PFSK-1 (cell line): ENCODE measurements at regions not wholly inside any gene's neighbourhood (a gene's known extent, or its start where the extent isn't known, plus 50 kb on each side); places are given as distances from the start of the nearest gene placed in this dataset.

Source experiments
- FOXP2 ChIP-seq: optimal IDR thresholded peaks from 2 replicates; pipeline ENCODE3; 2011; ENCODE audit warnings: borderline replicate concordance, control low read depth, inconsistent platforms; ENCODE audit not compliant: insufficient read depth; ENCODE audit errors: extremely low read length, extremely low read depth
- POLR2AphosphoS5 ChIP-seq: IDR thresholded peaks from 2 replicates; pipeline ENCODE4 v1.6.1; 2012; ENCODE audit warnings: low read depth, mild to moderate bottlenecking, control low read depth, low read length, moderate library complexity
- SIN3A ChIP-seq: IDR thresholded peaks from 2 replicates; pipeline ENCODE4 v1.6.1; 2012; ENCODE audit warnings: mild to moderate bottlenecking, low read length, moderate library complexity, borderline replicate concordance; ENCODE audit not compliant: insufficient read depth
- TAF1 ChIP-seq: IDR thresholded peaks from 2 replicates; pipeline ENCODE4 v1.6.1; 2012; ENCODE audit warnings: low read length, control low read depth, borderline replicate concordance; ENCODE audit not compliant: insufficient read depth
- TF ChIP-seq, protein P1 (sequence below), 2 experiments: IDR thresholded peaks; 2 replicates each; pipeline versions ENCODE4 v1.6.1 to v1.8.0; 2011 to 2012; ENCODE audit warnings: low read depth in 2 of 2, low read length in 2 of 2, control low read depth in 1 of 2, inconsistent platforms in 1 of 2, mild to moderate bottlenecking in 1 of 2, moderate library complexity in 1 of 2; ENCODE audit not compliant: insufficient read depth in 1 of 2

DNA sequence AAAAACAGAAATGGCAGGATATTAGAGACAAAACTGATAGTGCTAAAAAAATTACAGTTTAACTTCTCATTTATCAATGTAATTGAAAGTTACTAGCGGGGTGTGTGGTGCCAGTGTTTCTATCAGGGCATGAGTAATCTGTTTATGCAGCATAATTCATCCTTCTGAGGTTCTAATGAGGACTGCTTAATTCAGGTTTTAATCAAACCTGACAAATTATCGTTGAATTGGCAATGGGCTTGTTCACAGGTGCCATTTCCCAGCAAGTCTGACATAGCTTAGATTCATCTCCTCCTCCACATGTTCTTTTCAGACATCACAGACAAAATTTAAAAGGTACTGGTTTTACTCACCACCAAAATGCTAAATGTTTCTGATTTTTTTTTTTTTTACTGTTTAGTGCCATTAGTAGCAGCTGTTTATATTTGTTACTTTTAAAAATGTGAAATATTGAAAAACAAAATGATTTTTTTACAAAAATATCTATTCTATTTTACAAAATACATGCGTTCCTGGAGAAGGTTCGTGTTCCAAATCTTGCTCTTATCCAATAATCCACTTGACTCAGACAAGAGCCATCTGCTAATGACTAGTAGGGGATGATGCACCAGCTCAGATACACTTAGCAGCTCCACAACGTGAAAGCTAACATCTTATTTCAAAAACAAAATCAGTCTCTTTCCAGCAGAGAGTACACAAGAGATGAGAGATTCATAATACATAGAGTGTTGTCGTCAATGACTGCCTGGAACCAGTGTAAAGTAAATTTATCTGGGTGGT is 447.7 kb upstream of the DPPA4 start:
- TF ChIP-seq, protein P1, sequence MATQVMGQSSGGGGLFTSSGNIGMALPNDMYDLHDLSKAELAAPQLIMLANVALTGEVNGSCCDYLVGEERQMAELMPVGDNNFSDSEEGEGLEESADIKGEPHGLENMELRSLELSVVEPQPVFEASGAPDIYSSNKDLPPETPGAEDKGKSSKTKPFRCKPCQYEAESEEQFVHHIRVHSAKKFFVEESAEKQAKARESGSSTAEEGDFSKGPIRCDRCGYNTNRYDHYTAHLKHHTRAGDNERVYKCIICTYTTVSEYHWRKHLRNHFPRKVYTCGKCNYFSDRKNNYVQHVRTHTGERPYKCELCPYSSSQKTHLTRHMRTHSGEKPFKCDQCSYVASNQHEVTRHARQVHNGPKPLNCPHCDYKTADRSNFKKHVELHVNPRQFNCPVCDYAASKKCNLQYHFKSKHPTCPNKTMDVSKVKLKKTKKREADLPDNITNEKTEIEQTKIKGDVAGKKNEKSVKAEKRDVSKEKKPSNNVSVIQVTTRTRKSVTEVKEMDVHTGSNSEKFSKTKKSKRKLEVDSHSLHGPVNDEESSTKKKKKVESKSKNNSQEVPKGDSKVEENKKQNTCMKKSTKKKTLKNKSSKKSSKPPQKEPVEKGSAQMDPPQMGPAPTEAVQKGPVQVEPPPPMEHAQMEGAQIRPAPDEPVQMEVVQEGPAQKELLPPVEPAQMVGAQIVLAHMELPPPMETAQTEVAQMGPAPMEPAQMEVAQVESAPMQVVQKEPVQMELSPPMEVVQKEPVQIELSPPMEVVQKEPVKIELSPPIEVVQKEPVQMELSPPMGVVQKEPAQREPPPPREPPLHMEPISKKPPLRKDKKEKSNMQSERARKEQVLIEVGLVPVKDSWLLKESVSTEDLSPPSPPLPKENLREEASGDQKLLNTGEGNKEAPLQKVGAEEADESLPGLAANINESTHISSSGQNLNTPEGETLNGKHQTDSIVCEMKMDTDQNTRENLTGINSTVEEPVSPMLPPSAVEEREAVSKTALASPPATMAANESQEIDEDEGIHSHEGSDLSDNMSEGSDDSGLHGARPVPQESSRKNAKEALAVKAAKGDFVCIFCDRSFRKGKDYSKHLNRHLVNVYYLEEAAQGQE (IDR thresholded peaks at IDR 0.05; ENCODE audit: insufficient read depth in 1 of 2, low read depth in 2 of 2, low read length in 2 of 2), result no peak
- TF ChIP-seq FOXP2, result no peak
- no peak for TF ChIP-seq POLR2AphosphoS5
- TF ChIP-seq TAF1, result no peak
- TF ChIP-seq SIN3A, result no peak

DNA sequence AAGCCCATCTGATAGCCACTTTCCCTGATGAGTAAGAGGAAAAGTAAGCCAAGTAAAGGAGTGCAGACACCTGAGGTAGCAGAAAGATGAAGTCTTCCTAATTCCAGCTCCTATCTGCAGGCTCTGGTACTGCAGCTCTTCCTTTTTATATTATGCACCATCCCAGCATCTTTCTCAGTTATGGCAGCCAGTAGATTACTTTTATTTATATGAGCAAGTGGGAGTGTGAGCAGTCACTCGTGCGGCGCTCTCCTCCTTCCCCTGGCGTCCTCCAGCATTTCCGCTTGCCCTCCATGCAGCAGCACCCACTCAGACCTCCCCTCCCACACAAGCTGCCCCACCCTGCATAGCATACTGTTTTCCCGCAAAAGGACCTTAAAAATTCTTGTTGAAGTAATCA is 465.9 kb upstream of the DPPA4 start:
- TF ChIP-seq POLR2AphosphoS5, result no peak
- TF ChIP-seq, protein P1 (IDR thresholded peaks at IDR 0.05; ENCODE audit: insufficient read depth in 1 of 2, low read depth in 2 of 2, low read length in 2 of 2), result no peak
- no peak for TF ChIP-seq TAF1
- no peak for TF ChIP-seq FOXP2
- no peak for TF ChIP-seq SIN3A

DNA sequence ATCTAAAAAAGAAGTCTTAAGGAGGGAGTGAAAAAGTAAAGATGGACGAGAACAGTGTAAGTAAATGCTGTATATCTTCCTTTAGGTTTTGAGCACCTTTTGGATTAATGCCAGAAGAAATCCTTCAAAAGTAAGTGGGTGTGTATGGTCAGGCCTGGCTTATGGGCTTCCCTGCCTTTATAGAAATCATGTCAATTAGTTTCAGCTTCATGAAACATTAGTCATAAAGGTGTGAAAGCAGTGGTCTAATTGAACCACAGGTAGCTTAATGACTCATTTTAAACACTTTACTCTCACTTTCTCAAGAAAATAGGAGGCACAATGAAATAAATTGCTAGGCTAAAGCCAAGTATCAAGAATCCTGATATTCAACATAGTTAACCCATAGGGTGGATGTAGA is 467.4 kb upstream of the DPPA4 start:
- TF ChIP-seq TAF1 (no peak), FOXP2 (no peak), SIN3A (no peak), POLR2AphosphoS5 (no peak)
- TF ChIP-seq, protein P1 (IDR thresholded peaks at IDR 0.05; ENCODE audit: insufficient read depth in 1 of 2, low read depth in 2 of 2, low read length in 2 of 2), result no peak

DNA sequence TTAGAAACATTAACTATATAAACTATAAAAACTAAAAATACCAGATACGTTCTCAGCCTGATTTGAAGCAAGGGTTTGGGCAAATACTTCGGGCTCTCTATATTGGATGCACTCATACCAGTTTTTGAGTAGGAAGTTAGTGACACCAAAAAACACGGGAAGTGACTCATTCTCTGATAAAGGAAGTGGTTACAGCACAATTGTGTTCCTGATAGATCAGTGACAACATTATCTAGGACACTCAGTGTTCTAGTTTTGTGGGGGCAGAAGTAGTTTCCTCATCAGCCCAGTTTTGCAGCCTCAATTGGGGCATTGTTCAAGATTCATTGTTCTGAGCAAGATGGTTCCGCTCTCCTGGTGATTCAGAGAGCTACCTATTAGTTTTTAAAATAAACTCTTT is 469.6 kb upstream of the DPPA4 start:
- TF ChIP-seq FOXP2, result no peak
- TF ChIP-seq TAF1, result no peak
- TF ChIP-seq POLR2AphosphoS5, result no peak
- TF ChIP-seq, protein P1 (IDR thresholded peaks at IDR 0.05; ENCODE audit: insufficient read depth in 1 of 2, low read depth in 2 of 2, low read length in 2 of 2), result no peak
- TF ChIP-seq SIN3A, result no peak
